ENCODE measurements at regions not wholly inside any gene's neighbourhood (a gene's known extent, or its start where the extent isn't known, plus 50 kb on each side); places are given as distances from the start of the nearest gene placed in this dataset.

DNA sequence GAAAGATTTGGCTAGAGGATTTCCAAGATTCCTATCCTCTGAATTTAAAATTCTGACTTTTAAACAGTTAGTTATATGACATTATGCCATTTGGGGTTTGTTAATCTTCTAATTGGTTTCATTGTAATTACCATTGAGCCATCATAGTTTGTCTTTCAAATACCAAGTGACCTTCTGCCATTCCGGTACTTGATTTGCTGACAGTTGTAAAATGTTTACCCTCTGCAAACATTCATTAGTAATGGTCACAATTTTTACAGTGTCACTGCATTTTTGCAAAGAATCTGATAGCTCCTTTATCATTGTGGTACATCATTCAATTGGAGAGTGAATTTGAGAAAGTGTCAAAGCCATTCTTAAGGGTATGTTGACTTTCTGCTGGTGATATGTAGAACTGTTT, 645.0 kb upstream of the TBL1XR1 start:
- TF ChIP-seq SIN3A (IDR thresholded peaks at IDR 0.05; ENCODE audit: borderline replicate concordance, insufficient read depth, low read length) (no peak), POLR2AphosphoS5 (IDR thresholded peaks at IDR 0.05; ENCODE audit: low read depth, low read length) (no peak), FOXP2 (optimal IDR thresholded peaks at IDR 0.05; ENCODE audit: borderline replicate concordance, extremely low read depth, extremely low read length, insufficient read depth) (no peak)
- TF ChIP-seq, protein P1, sequence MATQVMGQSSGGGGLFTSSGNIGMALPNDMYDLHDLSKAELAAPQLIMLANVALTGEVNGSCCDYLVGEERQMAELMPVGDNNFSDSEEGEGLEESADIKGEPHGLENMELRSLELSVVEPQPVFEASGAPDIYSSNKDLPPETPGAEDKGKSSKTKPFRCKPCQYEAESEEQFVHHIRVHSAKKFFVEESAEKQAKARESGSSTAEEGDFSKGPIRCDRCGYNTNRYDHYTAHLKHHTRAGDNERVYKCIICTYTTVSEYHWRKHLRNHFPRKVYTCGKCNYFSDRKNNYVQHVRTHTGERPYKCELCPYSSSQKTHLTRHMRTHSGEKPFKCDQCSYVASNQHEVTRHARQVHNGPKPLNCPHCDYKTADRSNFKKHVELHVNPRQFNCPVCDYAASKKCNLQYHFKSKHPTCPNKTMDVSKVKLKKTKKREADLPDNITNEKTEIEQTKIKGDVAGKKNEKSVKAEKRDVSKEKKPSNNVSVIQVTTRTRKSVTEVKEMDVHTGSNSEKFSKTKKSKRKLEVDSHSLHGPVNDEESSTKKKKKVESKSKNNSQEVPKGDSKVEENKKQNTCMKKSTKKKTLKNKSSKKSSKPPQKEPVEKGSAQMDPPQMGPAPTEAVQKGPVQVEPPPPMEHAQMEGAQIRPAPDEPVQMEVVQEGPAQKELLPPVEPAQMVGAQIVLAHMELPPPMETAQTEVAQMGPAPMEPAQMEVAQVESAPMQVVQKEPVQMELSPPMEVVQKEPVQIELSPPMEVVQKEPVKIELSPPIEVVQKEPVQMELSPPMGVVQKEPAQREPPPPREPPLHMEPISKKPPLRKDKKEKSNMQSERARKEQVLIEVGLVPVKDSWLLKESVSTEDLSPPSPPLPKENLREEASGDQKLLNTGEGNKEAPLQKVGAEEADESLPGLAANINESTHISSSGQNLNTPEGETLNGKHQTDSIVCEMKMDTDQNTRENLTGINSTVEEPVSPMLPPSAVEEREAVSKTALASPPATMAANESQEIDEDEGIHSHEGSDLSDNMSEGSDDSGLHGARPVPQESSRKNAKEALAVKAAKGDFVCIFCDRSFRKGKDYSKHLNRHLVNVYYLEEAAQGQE (IDR thresholded peaks at IDR 0.05; ENCODE audit: insufficient read depth in 1 of 2, low read depth in 2 of 2, low read length in 2 of 2) = no peak

DNA sequence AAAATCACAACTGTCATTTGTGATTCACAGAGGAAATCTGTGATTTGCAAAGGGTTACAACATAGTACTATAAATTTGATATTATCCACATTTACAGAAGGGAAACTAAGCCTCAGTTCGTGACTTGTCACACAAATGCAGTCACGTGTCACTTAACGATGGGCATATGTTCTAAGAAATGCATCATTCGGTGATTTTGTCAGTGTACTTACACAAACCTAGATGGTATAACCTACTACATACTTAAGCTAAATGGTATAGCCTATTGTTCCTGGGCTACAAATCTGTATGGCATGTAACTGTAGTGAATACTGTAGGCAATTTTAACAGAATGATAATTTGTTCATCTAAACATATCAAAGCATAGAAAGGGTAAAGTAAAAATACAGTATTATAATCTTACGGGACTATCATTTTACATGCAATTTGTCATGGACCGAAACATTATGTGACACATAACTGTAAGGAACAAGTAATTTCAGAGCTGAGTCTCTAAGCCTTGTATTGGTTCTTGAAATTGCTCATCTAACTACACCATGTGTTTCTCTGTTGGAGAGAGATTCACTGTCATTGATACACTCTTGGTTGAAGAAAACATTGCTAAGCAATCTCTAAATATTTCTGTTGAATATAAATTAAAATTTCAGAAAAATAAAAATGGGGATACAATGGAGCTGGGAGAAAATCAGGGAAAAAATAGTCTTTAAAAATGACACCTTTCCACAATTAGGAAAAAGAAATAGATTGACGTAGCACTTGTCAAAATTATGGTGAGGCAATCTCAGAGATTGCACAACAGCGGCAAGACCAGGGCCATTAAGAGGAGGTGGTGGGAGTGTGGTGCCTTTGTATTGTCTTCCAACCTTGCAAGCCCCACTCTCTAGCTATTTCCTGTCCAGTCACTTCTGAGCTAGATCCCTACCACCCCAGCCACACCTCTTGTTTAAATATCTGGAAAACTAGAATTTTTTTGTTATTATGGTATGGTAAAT, 645.8 kb upstream of the TBL1XR1 start:
- TF ChIP-seq POLR2AphosphoS5 (IDR thresholded peaks at IDR 0.05; ENCODE audit: low read depth, low read length) = no peak
- TF ChIP-seq, protein P1 (IDR thresholded peaks at IDR 0.05; ENCODE audit: insufficient read depth in 1 of 2, low read depth in 2 of 2, low read length in 2 of 2) = no peak
- no peak for TF ChIP-seq FOXP2 (optimal IDR thresholded peaks at IDR 0.05; ENCODE audit: borderline replicate concordance, extremely low read depth, extremely low read length, insufficient read depth)
- no peak for TF ChIP-seq SIN3A (IDR thresholded peaks at IDR 0.05; ENCODE audit: borderline replicate concordance, insufficient read depth, low read length)
- TF ChIP-seq TAF1 (IDR thresholded peaks at IDR 0.05; ENCODE audit: borderline replicate concordance, insufficient read depth, low read length) = no peak

DNA sequence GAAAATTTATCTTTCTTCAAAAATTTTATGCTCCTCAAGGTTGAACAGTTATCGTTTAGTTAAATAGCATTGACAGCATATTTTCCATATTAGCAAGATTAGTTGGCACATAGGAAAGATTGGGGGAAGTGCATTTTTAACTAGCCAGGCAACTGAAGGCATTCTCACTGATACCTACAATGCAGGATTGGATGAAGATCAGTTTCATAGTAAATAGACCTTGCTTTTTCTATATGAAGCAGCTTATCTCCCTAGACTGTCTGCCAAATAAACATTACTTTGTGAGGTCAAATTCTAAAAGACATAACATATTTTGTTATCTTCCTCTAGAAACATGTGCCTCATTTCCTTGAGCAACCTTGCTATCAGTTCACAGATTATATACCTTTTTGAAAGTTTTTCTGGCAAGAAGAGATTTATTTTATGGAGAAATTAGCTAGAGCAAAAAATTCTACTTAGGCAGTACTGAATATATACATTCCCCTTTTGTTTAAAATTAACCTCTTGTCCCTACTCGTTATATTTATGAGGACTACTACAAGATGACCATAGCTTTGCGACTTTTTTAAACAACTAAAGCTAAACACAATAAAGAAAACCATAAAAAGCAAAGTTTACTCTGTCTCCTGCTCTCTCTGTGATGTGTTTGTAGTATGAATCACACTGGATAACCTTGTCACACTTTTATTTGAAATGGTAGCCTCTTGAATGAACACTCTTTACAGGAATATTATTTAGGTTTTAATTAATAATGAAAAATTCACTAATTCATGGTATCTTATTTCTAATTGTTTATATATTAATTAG, 654.9 kb upstream of the TBL1XR1 start:
- TF ChIP-seq SIN3A (IDR thresholded peaks at IDR 0.05; ENCODE audit: borderline replicate concordance, insufficient read depth, low read length) (no peak), POLR2AphosphoS5 (IDR thresholded peaks at IDR 0.05; ENCODE audit: low read depth, low read length) (no peak), FOXP2 (optimal IDR thresholded peaks at IDR 0.05; ENCODE audit: borderline replicate concordance, extremely low read depth, extremely low read length, insufficient read depth) (no peak), TAF1 (IDR thresholded peaks at IDR 0.05; ENCODE audit: borderline replicate concordance, insufficient read depth, low read length) (no peak)
- TF ChIP-seq, protein P1 (IDR thresholded peaks at IDR 0.05; ENCODE audit: insufficient read depth in 1 of 2, low read depth in 2 of 2, low read length in 2 of 2) = no peak

DNA sequence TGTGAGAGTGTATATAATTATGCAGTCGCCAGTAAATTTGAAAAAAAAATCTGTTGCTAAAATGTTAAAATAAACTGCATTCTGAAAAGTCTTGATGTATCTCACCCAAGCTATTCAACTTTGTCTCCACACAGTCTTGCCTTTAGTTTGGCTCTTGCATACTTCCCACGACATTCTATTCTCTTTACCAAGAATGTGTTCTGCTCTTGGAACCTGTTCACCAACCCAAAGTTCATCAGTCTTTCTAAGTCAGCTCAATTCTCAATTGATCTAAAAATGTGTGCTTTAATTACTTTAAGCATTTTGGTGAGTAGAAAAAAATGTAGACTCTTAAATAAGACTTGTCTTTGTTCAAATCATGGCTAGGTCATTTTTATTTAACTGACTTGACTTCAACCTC, 657.7 kb upstream of the TBL1XR1 start:
- TF ChIP-seq POLR2AphosphoS5 (IDR thresholded peaks at IDR 0.05; ENCODE audit: low read depth, low read length) = no peak
- TF ChIP-seq FOXP2 (optimal IDR thresholded peaks at IDR 0.05; ENCODE audit: borderline replicate concordance, extremely low read depth, extremely low read length, insufficient read depth) = no peak
- TF ChIP-seq SIN3A (IDR thresholded peaks at IDR 0.05; ENCODE audit: borderline replicate concordance, insufficient read depth, low read length) = no peak
- no peak for TF ChIP-seq TAF1 (IDR thresholded peaks at IDR 0.05; ENCODE audit: borderline replicate concordance, insufficient read depth, low read length)
- TF ChIP-seq, protein P1 (IDR thresholded peaks at IDR 0.05; ENCODE audit: insufficient read depth in 1 of 2, low read depth in 2 of 2, low read length in 2 of 2) = no peak
